Erythroblast (primary cell): ENCODE measurements at regions not wholly inside any gene's neighbourhood (a gene's known extent, or its start where the extent isn't known, plus 50 kb on each side); places are given as distances from the start of the nearest gene placed in this dataset.

ENCODE experiments used
- GATA1 ChIP-seq: IDR thresholded peaks from 2 replicates; pipeline ENCODE4 v1.6.1; 2011; ENCODE audit warnings: low read depth, mild to moderate bottlenecking, control low read depth, low read length, moderate library complexity
- POLR2A ChIP-seq: IDR thresholded peaks from 2 replicates; pipeline ENCODE4 v1.6.1; 2011; ENCODE audit warnings: mild to moderate bottlenecking, low read length

GRCh38 chr14:87437158-87437557 lies 555.8 kb downstream of the GALC start:
- no peak for TF ChIP-seq POLR2A
- TF ChIP-seq GATA1: no peak
